Stimulated activated CD4-positive, alpha-beta T cell treated with anti-CD3 and anti-CD28 coated beads, Interleukin-1b, Interleukin-23, amount 100 ng/mL, for 48 hours (primary cell): ENCODE measurements at regions not wholly inside any gene's neighbourhood (a gene's known extent, or its start where the extent isn't known, plus 50 kb on each side); places are given as distances from the start of the nearest gene placed in this dataset.
"Not testable (repeated sequence)": the region's sequence is repeated elsewhere in the genome, so short reads cannot be mapped to it uniquely, and the experiment has no call there.

ENCODE experiments used
- DNase-seq: peaks from one replicate; pipeline ENCODE4 v3.0.0-alpha.2; 2020

GRCh38 chr1:22320587-22321344 is 130.9 kb upstream of the ZBTB40 start:
- DNase-seq, result no peak

GRCh38 chr1:22321917-22322316 is 129.7 kb upstream of the ZBTB40 start:
- no peak for DNase-seq

GRCh38 chr1:22323141-22323845 is 128.4 kb upstream of the ZBTB40 start:
- DNase-seq, result no peak

- DNase-seq, result no peak
These were observed 127.7 kb upstream of the ZBTB40 start for GRCh38 chr1:22323846-22324504.

GRCh38 chr1:22325531-22326371 is 125.9 kb upstream of the ZBTB40 start:
- no peak for DNase-seq

- DNase-seq, result no peak
These were observed 125.2 kb upstream of the ZBTB40 start for GRCh38 chr1:22326372-22326915.

GRCh38 chr1:22326931-22327330 is 124.7 kb upstream of the ZBTB40 start:
- DNase-seq, result no peak

GRCh38 chr1:22327411-22327810 is 124.2 kb upstream of the ZBTB40 start:
- DNase-seq, result no peak

GRCh38 chr1:22328331-22329147 is 123.1 kb upstream of the ZBTB40 start:
- DNase-seq, result no peak

- DNase-seq, result no peak
These were observed 122.5 kb upstream of the ZBTB40 start for GRCh38 chr1:22329148-22329515.

- DNase-seq, result no peak
These were observed 121.4 kb upstream of the ZBTB40 start for GRCh38 chr1:22330092-22330759.

- DNase-seq, result no peak
These were observed 120.9 kb upstream of the ZBTB40 start for GRCh38 chr1:22330760-22331119.

- DNase-seq, result no peak
These were observed 119.8 kb upstream of the ZBTB40 start for GRCh38 chr1:22331618-22332423.

- DNase-seq, result no peak
These were observed 119.3 kb upstream of the ZBTB40 start for GRCh38 chr1:22332424-22332717.

GRCh38 chr1:22332795-22333499 is 118.7 kb upstream of the ZBTB40 start:
- DNase-seq, result no peak

GRCh38 chr1:22333516-22334121 is 118.0 kb upstream of the ZBTB40 start:
- DNase-seq, result no peak

GRCh38 chr1:22334860-22335550 is 116.6 kb upstream of the ZBTB40 start:
- no peak for DNase-seq

- not testable (repeated sequence) for DNase-seq
These were observed 115.4 kb upstream of the ZBTB40 start for GRCh38 chr1:22336274-22336673.
